MM.1S (cell line): ENCODE measurements at regions not wholly inside any gene's neighbourhood (a gene's known extent, or its start where the extent isn't known, plus 50 kb on each side); places are given as distances from the start of the nearest gene placed in this dataset.

Experiments used
- EZH2 ChIP-seq: fragments of 300-600 bp; sonication (generic); optimal IDR thresholded peaks from 2 replicates; pipeline ENCODE3; 2017; ENCODE audit warnings: low read depth, mild to moderate bottlenecking, antibody characterized with exemption, low read length, mixed read lengths
- TF ChIP-seq, protein P1 (sequence below): fragments of 300-600 bp; sonication (generic); IDR thresholded peaks from 2 replicates; pipeline ENCODE4 v1.5.1; 2016; ENCODE audit warnings: antibody characterized with exemption, low read length, mixed read lengths

DNA sequence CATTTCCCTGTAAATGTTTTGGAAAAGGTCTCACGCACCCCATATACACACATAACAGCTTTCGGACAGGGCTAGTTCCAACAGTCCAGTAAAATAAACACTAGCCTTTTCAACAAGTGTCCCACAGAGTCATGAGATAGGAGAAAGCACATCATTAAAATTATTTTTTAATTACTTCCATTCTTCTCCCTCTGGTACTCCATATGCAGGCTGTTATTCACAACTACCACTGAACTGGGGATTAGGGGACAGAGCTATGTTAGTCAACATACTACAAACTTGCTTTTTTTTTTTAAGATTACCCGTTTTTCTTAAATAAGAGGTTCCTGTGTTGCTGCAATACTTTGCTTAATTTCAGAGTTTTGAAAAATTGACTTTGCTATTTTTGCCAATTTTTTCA lies 576.6 kb upstream of the KCND2 start:
- TF ChIP-seq, protein P1, sequence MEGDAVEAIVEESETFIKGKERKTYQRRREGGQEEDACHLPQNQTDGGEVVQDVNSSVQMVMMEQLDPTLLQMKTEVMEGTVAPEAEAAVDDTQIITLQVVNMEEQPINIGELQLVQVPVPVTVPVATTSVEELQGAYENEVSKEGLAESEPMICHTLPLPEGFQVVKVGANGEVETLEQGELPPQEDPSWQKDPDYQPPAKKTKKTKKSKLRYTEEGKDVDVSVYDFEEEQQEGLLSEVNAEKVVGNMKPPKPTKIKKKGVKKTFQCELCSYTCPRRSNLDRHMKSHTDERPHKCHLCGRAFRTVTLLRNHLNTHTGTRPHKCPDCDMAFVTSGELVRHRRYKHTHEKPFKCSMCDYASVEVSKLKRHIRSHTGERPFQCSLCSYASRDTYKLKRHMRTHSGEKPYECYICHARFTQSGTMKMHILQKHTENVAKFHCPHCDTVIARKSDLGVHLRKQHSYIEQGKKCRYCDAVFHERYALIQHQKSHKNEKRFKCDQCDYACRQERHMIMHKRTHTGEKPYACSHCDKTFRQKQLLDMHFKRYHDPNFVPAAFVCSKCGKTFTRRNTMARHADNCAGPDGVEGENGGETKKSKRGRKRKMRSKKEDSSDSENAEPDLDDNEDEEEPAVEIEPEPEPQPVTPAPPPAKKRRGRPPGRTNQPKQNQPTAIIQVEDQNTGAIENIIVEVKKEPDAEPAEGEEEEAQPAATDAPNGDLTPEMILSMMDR = no peak
- no peak for TF ChIP-seq EZH2
